GM21515 (cell line): ENCODE measurements at regions not wholly inside any gene's neighbourhood (a gene's known extent, or its start where the extent isn't known, plus 50 kb on each side); places are given as distances from the start of the nearest gene placed in this dataset.

Source experiments
- ATAC-seq: cut with Tn5 transposase; IDR thresholded peaks from one replicate; pipeline ENCODE4 v1.9.1; 2021; ENCODE audit not compliant: unreplicated experiment

- ATAC-seq = no peak
Measured at GRCh38 chr3:102141096-102141927, 292.0 kb downstream of the NFKBIZ start.

- no peak for ATAC-seq
Measured at GRCh38 chr3:102141928-102142239, 292.6 kb downstream of the NFKBIZ start.

- no peak for ATAC-seq
Measured at GRCh38 chr3:102142379-102143060, 292.3 kb upstream of the ZPLD1 start.

GRCh38 chr3:102143536-102143935 is 291.3 kb upstream of the ZPLD1 start:
- ATAC-seq = no peak

- ATAC-seq = no peak
Measured at GRCh38 chr3:102144063-102144462, 290.8 kb upstream of the ZPLD1 start.

GRCh38 chr3:102148598-102149337 is 286.0 kb upstream of the ZPLD1 start:
- ATAC-seq = no peak

DNA sequence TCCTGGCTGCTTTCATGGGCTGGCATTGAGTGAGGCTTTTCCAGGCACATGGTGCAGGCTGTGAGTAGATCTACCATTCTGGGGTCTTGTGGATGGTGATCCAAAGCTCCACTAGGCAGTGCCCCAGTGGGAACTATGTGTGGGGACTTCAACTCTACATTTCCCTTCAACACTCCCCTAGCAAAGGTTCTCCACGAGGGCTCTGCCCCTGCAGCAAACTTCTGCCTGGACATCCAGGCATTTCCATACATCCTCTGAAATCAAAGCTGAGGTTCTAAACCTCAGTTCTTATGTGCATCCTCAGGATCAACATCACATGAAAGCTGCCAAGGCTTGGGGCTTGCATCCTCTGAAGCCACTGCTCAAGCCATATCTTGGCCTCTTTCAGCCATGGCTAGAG is 282.9 kb upstream of the ZPLD1 start:
- ATAC-seq = no peak

GRCh38 chr3:102156426-102156825 is 278.4 kb upstream of the ZPLD1 start:
- no peak for ATAC-seq

DNA sequence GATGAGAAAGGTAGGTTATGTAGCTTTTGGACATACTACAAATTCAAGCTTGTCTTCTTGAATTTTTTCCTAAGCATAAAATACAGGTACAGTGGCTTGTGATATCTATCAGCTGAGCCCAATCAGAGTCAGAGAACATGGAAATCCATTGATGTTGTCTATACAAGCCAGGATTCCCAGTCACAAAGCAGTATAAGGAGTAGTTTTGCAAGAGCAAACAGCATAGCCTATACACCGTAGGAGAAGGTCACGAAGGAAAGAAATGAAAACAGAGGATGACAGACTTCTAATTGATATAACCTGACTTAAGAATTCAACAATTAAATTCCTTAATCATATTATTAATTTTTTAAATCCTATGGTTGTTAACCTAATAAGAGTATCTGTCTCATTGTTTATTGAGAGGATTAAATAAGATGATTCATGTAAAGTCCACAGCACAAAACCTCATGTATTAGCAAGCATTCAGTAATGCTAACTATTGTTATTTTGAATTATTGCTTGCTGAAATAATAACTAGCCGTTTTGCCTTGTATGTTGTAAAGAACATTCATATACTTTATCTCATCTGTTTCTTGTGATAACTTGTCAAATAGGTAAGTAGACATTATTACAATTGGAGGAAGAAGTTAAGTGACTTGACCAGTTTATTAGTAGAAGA is 276.6 kb upstream of the ZPLD1 start:
- no peak for ATAC-seq

DNA sequence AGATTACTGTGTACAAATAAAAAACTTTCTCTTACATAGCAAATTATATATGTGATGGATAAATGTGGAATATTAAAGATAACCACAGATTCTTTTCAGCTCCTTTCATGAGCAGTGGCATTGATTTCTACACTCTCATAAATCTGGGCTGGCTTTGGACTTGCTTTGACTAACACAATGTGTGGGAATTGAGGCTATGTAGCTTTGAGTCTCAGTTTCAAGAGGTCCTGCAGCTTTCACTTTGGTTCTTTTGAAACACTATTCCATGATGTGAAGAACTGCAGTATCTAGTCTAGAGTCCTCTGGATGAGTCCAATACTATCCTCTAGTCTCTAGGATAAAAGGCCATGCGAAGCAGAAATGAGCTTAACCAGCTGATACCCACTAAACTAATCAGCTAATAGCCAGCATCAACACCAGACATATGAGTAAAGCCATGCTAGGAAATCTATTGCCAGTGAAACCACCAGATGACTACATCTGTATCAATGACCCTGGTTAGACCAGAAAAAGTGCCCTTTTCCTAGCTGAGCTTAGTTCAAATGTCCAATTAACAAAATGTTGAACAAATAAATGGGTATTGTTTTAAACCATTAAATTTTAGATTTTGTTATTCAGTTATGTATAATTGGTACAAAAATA is 274.9 kb upstream of the ZPLD1 start:
- ATAC-seq = no peak

DNA sequence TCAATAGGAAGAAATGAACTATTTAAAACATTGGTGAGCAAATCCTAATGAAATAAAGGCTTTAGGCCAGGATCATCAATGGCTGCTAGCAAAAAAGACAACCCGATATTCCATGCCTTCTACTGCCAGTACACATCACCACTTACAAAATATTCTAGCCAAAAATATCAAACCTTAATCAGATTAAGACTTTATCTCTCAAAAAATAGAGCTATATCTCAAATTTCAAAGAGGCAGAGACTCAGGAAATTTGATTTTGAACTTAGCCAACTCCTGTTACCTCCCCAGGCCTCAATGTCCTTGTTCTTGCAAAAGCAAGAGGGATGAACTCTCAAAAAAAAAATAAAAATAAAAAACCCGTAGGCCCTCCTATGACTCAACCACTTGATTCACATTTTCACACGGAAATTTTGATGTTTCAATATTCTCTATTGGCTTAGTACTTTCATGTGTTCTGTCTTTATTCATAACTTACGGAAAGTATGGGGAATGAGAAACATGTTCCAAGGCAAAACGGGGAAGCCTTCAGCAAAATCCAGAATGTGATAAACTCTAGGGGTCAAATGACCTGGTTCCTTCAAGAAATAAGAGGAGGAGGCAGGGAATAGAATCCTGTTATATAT is 273.3 kb upstream of the ZPLD1 start:
- no peak for ATAC-seq

- no peak for ATAC-seq
Measured at GRCh38 chr3:102162251-102162650, 272.6 kb upstream of the ZPLD1 start.

GRCh38 chr3:102163039-102163817 is 271.6 kb upstream of the ZPLD1 start:
- no peak for ATAC-seq

DNA sequence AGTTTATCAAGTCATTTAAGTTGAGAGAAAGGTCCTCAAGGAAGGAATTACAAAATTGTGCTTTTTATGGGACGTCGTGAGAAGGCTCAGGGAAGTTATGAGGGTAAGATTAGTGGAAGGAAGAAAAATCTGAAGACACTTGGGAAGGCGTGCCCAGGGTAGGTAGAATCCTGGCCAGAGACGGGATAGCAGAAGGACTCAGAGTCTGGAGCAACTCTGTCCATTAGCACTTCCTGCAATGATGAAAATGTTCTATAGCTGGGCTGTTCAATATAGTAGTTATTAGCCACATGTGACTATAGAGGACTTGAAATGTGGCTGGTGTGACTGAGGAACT is 271.0 kb upstream of the ZPLD1 start:
- ATAC-seq = no peak

DNA sequence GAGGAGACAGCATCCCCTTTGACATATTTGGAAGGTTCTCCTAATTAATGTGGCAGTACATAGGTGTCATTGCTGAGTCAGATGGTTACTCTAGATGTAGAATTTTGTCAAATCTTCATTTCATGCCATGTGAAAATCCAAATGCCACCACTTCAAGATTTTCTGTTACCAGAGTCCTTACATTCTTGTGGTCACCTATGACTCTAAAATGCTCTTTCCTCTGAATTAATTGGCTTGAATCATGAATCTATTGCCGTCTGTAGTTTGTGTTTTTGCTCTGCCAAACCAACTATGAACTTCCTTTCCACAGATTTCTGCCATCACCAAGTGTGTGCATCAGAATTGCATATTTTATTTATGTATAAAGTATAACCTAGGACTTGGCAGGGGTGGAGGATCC is 269.4 kb upstream of the ZPLD1 start:
- no peak for ATAC-seq

GRCh38 chr3:102169915-102170479 is 264.8 kb upstream of the ZPLD1 start:
- ATAC-seq = no peak

DNA sequence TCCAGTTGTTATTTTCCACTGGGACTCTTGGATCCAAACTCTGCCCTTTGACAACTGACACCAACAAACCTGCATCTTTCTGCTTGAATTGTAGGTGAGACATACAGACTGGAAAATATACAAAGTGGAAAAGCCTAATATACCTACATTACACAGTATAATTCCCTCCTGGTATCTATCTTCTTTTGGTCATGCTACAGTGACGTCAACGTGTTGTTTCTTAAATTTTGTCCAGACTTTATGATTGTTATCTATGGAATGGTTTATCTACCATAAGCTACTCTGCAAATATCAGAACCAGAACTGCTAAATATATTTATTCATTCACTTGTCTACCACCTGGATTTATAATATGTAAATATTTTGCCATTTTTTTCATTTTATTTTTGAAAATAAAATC is 264.3 kb upstream of the ZPLD1 start:
- no peak for ATAC-seq

GRCh38 chr3:102174312-102174712 is 260.5 kb upstream of the ZPLD1 start:
- no peak for ATAC-seq

DNA sequence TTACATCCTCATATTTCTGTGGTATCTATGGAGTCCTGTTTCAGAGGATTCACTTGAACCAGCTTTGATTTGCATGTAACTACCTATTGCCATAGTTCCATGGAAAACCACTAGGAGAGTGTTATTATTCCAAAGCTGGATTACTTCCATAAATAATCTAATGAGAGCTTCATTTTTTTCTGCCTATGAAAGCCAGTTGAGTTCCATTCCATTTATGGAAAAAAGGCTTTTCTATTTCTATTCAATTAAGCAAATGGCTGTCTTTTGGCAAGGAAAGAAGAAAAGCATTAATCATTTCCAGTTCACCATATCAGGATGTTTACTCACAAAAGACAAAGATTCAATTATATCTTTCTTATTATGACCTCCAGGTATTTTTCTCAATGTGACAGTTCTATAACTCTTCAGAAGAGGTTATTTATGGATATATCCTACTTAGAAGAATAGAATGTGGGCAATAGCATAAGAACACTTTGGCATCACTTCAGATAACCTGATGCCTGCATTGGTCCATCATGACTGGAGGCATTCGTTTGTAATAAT is 259.9 kb upstream of the ZPLD1 start:
- no peak for ATAC-seq
